ENCODE measurements at regions not wholly inside any gene's neighbourhood (a gene's known extent, or its start where the extent isn't known, plus 50 kb on each side); places are given as distances from the start of the nearest gene placed in this dataset.

- Histone ChIP-seq H3F3A (ENCODE audit: low read depth) (no peaks in the 10 kb centered on the region), H3K4me1 (ENCODE audit: insufficient read depth, low read length, poor library complexity, severe bottlenecking) (no peaks in the 10 kb centered on the region), H3K9ac (ENCODE audit: low read depth, low read length, poor library complexity, severe bottlenecking) (no peak overlapping the region), H3K9me3 (ENCODE audit: insufficient read depth, low read depth, low read length) (no peaks in the 10 kb centered on the region; the same call in 1 of the 2 replicates), H3K4me3 (ENCODE audit: low read length, poor library complexity, severe bottlenecking) (no peak overlapping the region), H2AFZ (ENCODE audit: low read length) (no peak overlapping the region), H4K20me1 (ENCODE audit: insufficient read depth, low read length, poor library complexity, severe bottlenecking) (no peaks in the 10 kb centered on the region), H3K9me2 (replicated peaks; ENCODE audit: low read depth, low read length) (no peaks in the 10 kb centered on the region), H3K4me2 (ENCODE audit: low read depth, low read length, poor library complexity, severe bottlenecking) (no peak overlapping the region), H3K79me2 (ENCODE audit: insufficient read depth, low read length) (no peaks in the 10 kb centered on the region), H3K36me3 (ENCODE audit: insufficient read depth, low read length) (no peaks in the 10 kb centered on the region), H3K27me3 (ENCODE audit: insufficient read depth, low read length, poor library complexity, severe bottlenecking) (no peaks in the 10 kb centered on the region)
- TF ChIP-seq EZH2phosphoT487 (IDR thresholded peaks at IDR 0.05; ENCODE audit: borderline replicate concordance) (no peak), CTCF (conservative IDR thresholded peaks at IDR 0.05; ENCODE audit: low read length) (no peak)
These were observed 325.0 kb upstream of the PLXNA2 start for GRCh38 chr1:208569181-208569580.

- Histone ChIP-seq H3K9me2 (replicated peaks; ENCODE audit: low read depth, low read length) (no peaks in the 10 kb centered on the region), H3K4me1 (ENCODE audit: insufficient read depth, low read length, poor library complexity, severe bottlenecking) (no peaks in the 10 kb centered on the region), H3K4me3 (ENCODE audit: low read length, poor library complexity, severe bottlenecking) (no peak overlapping the region), H3F3A (ENCODE audit: low read depth) (no peaks in the 10 kb centered on the region), H3K79me2 (ENCODE audit: insufficient read depth, low read length) (no peaks in the 10 kb centered on the region), H3K9ac (ENCODE audit: low read depth, low read length, poor library complexity, severe bottlenecking) (no peak overlapping the region), H3K9me3 (ENCODE audit: insufficient read depth, low read depth, low read length) (no peaks in the 10 kb centered on the region), H3K4me2 (ENCODE audit: low read depth, low read length, poor library complexity, severe bottlenecking) (no peak overlapping the region), H2AFZ (ENCODE audit: low read length) (no peak overlapping the region), H3K27me3 (ENCODE audit: insufficient read depth, low read length, poor library complexity, severe bottlenecking) (no peaks in the 10 kb centered on the region), H4K20me1 (ENCODE audit: insufficient read depth, low read length, poor library complexity, severe bottlenecking) (no peaks in the 10 kb centered on the region), H3K36me3 (ENCODE audit: insufficient read depth, low read length) (no peaks in the 10 kb centered on the region)
- TF ChIP-seq EZH2phosphoT487 (IDR thresholded peaks at IDR 0.05; ENCODE audit: borderline replicate concordance), result no peak
- TF ChIP-seq CTCF (conservative IDR thresholded peaks at IDR 0.05; ENCODE audit: low read length), result no peak
These were observed 326.2 kb upstream of the PLXNA2 start for GRCh38 chr1:208570362-208570761.

- no peaks in the 10 kb centered on the region for H4K20me1 ChIP-seq (ENCODE audit: insufficient read depth, low read length, poor library complexity, severe bottlenecking)
- no peaks in the 10 kb centered on the region for H3K36me3 ChIP-seq (ENCODE audit: insufficient read depth, low read length)
- H3K4me3 ChIP-seq (ENCODE audit: low read length, poor library complexity, severe bottlenecking), result no peak overlapping the region
- H3K27me3 ChIP-seq (ENCODE audit: insufficient read depth, low read length, poor library complexity, severe bottlenecking), result no peaks in the 10 kb centered on the region
- TF ChIP-seq CTCF (conservative IDR thresholded peaks at IDR 0.05; ENCODE audit: low read length), result no peak
- no peak for TF ChIP-seq EZH2phosphoT487 (IDR thresholded peaks at IDR 0.05; ENCODE audit: borderline replicate concordance)
- no peaks in the 10 kb centered on the region for H3K79me2 ChIP-seq (ENCODE audit: insufficient read depth, low read length)
- no peaks in the 10 kb centered on the region for H3K4me1 ChIP-seq (ENCODE audit: insufficient read depth, low read length, poor library complexity, severe bottlenecking)
- H2AFZ ChIP-seq (ENCODE audit: low read length), result no peak overlapping the region
- no peaks in the 10 kb centered on the region for H3K9me3 ChIP-seq (ENCODE audit: insufficient read depth, low read depth, low read length)
- no peaks in the 10 kb centered on the region for H3F3A ChIP-seq (ENCODE audit: low read depth)
- H3K9me2 ChIP-seq (replicated peaks; ENCODE audit: low read depth, low read length), result no peaks in the 10 kb centered on the region
- H3K4me2 ChIP-seq (ENCODE audit: low read depth, low read length, poor library complexity, severe bottlenecking), result no peak overlapping the region
- H3K9ac ChIP-seq (ENCODE audit: low read depth, low read length, poor library complexity, severe bottlenecking), result no peak overlapping the region
These were observed 332.2 kb upstream of the PLXNA2 start for GRCh38 chr1:208576425-208576824.

Data from Loucy (cell line).